GM12872 (cell line): ENCODE measurements at regions not wholly inside any gene's neighbourhood (a gene's known extent, or its start where the extent isn't known, plus 50 kb on each side); places are given as distances from the start of the nearest gene placed in this dataset.

Experiments
- CTCF ChIP-seq: IDR thresholded peaks from 3 replicates; pipeline ENCODE4 v1.5.1; 2011; ENCODE audit warnings: low read depth, mild to moderate bottlenecking, low read length, moderate library complexity; ENCODE audit not compliant: insufficient read depth

- TF ChIP-seq CTCF, result no peak
These were observed 118.2 kb upstream of the MPDZ start for GRCh38 chr9:13397661-13398060.

DNA sequence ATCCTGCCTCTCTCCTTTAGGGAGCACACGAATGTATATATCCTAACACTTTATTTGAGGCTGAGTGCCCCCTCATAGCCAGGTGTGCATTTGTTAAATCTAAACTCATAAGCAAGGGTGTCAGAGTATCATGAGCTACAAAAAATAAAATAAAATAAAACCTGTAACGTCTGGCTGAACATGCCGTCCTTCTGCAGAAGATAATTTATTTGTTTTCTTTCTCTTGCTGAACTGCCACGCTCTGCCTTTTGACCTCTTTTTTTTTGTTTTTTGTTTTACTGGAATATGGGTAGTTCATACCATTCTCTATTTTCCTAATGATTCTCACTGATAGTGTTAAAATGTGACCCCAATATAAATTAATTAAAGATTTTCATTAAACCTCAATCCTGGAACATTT lies 117.7 kb upstream of the MPDZ start:
- no peak for TF ChIP-seq CTCF

GRCh38 chr9:13396418-13396817 lies 116.9 kb upstream of the MPDZ start:
- no peak for TF ChIP-seq CTCF

DNA sequence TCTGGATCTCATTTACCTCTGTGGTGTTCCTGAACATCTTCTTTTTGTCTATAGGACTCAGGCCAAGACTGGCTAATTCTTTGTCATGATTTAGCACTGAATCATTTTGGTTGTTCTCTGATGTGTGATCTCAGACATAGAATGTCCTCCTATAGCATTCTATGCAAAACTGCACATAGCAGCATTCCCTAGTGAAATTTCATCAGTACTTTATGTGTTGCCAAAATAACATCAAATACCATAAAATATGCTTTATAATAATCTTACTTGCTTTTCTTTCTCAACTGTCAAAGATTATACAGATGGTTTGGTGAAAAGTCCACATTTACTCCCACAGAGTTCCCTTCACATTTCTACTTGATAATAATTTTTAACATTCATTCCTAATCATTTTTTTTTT lies 115.7 kb upstream of the MPDZ start:
- TF ChIP-seq CTCF, result no peak

GRCh38 chr9:13388157-13388556 lies 108.7 kb upstream of the MPDZ start:
- no peak for TF ChIP-seq CTCF

GRCh38 chr9:13387734-13388067 lies 108.2 kb upstream of the MPDZ start:
- TF ChIP-seq CTCF, result no peak

DNA sequence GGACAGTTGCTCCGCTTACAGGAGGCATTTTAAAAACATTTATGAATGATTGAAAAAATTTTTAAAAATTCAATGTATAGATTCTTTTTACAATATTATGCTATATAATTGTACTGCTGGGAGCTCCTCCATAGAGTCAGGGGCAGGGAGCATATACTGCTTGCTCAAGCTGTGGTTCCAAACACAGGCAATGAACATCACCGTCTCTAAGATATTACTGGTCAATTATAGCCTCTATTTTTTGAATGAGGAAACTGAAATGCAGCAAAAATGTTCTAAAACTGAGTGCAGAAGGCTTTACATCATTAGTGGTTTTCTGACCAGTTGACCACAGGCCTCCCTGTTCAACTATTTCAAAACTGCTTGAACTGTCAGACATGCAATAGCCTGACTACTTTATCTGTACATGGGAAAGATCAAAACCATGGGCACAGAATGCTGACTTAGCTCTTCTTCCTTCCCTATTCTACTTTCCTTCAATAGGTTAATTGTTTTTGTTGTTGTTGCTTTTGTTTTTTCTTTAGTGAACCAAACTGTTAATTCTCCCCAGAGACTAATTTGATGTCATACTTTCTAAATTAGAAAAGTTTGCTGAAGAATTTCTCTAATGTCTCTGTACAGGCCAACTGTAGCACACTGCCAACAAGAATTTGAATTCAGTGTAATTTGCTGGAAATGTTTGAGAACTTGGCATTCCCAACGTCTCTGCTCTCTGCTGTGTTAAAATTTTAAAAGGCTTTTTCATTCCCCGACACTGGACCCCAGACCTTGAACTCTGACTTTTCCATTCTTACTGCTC lies 107.6 kb upstream of the MPDZ start:
- TF ChIP-seq CTCF, result no peak
